ENCODE measurements at regions not wholly inside any gene's neighbourhood (a gene's known extent, or its start where the extent isn't known, plus 50 kb on each side); places are given as distances from the start of the nearest gene placed in this dataset.

DNA sequence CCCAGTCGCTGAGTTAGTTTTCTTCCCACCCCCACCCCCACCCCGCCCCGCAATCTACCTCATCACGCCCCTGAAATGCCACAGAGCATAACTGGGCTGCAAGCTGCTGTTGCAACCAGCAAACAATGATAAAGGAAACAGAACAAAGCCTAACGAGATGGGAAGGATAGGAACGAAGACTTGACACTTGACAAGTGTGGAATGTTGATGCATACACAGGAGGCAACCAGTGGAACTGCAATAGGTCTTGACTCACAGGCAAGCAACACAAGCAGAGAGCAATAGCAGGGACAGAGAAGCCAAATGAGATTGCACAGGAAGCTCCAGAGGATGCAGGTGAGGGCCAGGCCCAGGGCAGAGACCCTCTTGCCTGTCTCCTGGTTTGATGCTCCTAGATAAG lies 225.9 kb downstream of the IGSF11 start:
- Histone ChIP-seq H4K12ac (ENCODE audit: low read depth, low read length) (no peak overlapping the region), H4K8ac (ENCODE audit: low read depth, low read length) (no peak overlapping the region), H2AK5ac (ENCODE audit: low read length) (no peak overlapping the region), H3K36me3 (ENCODE audit: control insufficient read depth in 1 of 2, insufficient read depth in 2 of 2, low read length in 2 of 2) (no peaks in the 10 kb centered on the region), H3K14ac (ENCODE audit: low read length) (no peak overlapping the region), H3K4me3 (ENCODE audit: low read depth, low read length) (no peak overlapping the region), H3K27me3 (ENCODE audit: insufficient read depth, low read length) (no peaks in the 10 kb centered on the region), H2AFZ (ENCODE audit: insufficient read depth, low read length, poor library complexity) (no peak overlapping the region), H3K79me2 (ENCODE audit: control insufficient read depth, insufficient read depth, low read length, poor library complexity) (no peaks in the 10 kb centered on the region), H3K4ac (ENCODE audit: low read depth, low read length) (no peak overlapping the region), H4K91ac (ENCODE audit: low read depth, low read length) (no peak overlapping the region), H3K27ac (ENCODE audit: low read depth, low read length) (no peak overlapping the region), H2BK120ac (ENCODE audit: insufficient read depth, low read length, poor library complexity) (no peak overlapping the region), H2BK5ac (ENCODE audit: low read depth, low read length, poor library complexity) (no peak overlapping the region), H3K9ac (ENCODE audit: low read length) (no peak overlapping the region), H2BK12ac (ENCODE audit: low read length) (no peak overlapping the region), H3K4me1 (ENCODE audit: control insufficient read depth in 1 of 2, insufficient read depth in 2 of 2, low read length in 2 of 2) (peaks cover 0 to 2% of the 10 kb centered on the region in 2 experiments), H3K79me1 (ENCODE audit: low read length) (no peaks in the 10 kb centered on the region), H3K9me3 (ENCODE audit: insufficient read depth, low read depth, low read length) (no peaks in the 10 kb centered on the region), H3K23ac (ENCODE audit: low read length) (no peak overlapping the region), H3K4me2 (ENCODE audit: low read length) (no peak overlapping the region), H3K18ac (ENCODE audit: low read length) (no peak overlapping the region)
- DNase-seq: no peak
- WGBS (ENCODE audit: extremely low coverage, insufficient coverage, insufficient read length): no CpG with 5 or more reads among the region's 6 CpGs

- Histone ChIP-seq H3K27me3 (ENCODE audit: insufficient read depth, low read length) (no peaks in the 10 kb centered on the region), H2BK5ac (ENCODE audit: low read depth, low read length, poor library complexity) (no peak overlapping the region), H3K9ac (ENCODE audit: low read length) (no peak overlapping the region), H3K4me2 (ENCODE audit: low read length) (no peak overlapping the region), H3K23ac (ENCODE audit: low read length) (no peak overlapping the region), H3K4ac (ENCODE audit: low read depth, low read length) (no peak overlapping the region), H3K79me2 (ENCODE audit: control insufficient read depth, insufficient read depth, low read length, poor library complexity) (no peaks in the 10 kb centered on the region), H3K14ac (ENCODE audit: low read length) (no peak overlapping the region), H3K27ac (ENCODE audit: low read depth, low read length) (no peak overlapping the region), H4K12ac (ENCODE audit: low read depth, low read length) (no peak overlapping the region), H2BK12ac (ENCODE audit: low read length) (no peak overlapping the region), H3K18ac (ENCODE audit: low read length) (no peak overlapping the region), H3K4me3 (ENCODE audit: low read depth, low read length) (no peak overlapping the region), H4K91ac (ENCODE audit: low read depth, low read length) (no peak overlapping the region), H3K4me1 (ENCODE audit: control insufficient read depth in 1 of 2, insufficient read depth in 2 of 2, low read length in 2 of 2) (peaks cover 0 to 2% of the 10 kb centered on the region in 2 experiments), H2AK5ac (ENCODE audit: low read length) (no peak overlapping the region), H2AFZ (ENCODE audit: insufficient read depth, low read length, poor library complexity) (no peak overlapping the region), H2BK120ac (ENCODE audit: insufficient read depth, low read length, poor library complexity) (no peak overlapping the region), H3K36me3 (ENCODE audit: control insufficient read depth in 1 of 2, insufficient read depth in 2 of 2, low read length in 2 of 2) (no peaks in the 10 kb centered on the region), H4K8ac (ENCODE audit: low read depth, low read length) (no peak overlapping the region), H3K9me3 (ENCODE audit: insufficient read depth, low read depth, low read length) (no peaks in the 10 kb centered on the region), H3K79me1 (ENCODE audit: low read length) (no peaks in the 10 kb centered on the region)
- WGBS (ENCODE audit: extremely low coverage, insufficient coverage, insufficient read length): no CpG with 5 or more reads among the region's 9 CpGs
- DNase-seq: no peak
These were observed 224.7 kb downstream of the IGSF11 start for GRCh38 chr3:118809696-118810498.

DNA sequence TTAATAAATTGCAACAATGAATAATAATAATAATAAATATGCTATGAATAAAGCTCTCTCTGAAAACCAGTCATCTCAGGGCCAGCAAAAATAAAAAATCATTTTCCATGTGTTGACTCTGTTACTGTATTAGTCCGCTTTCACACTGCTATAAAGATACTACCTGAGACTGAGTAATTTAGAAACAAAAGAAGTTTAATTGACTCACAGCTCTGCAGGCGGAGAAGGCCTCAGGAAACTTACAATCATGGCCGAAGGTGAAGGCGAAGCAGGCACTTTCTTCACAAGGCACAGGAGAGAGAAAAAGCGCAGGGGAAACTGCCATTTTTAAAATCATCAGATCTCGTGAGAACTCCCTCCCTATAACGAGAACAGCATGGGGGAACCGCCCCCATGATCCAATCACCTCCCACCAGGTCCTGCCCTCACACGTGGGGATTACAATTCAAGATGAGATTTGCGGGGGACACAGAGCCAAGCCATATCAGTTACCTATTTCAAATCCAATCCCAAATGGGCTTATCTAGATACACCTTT lies 224.1 kb downstream of the IGSF11 start:
- Histone ChIP-seq H3K4me3 (ENCODE audit: low read depth, low read length) (no peak overlapping the region), H3K23ac (ENCODE audit: low read length) (no peak overlapping the region), H2BK120ac (ENCODE audit: insufficient read depth, low read length, poor library complexity) (no peak overlapping the region), H4K91ac (ENCODE audit: low read depth, low read length) (no peak overlapping the region), H3K4me1 (ENCODE audit: control insufficient read depth in 1 of 2, insufficient read depth in 2 of 2, low read length in 2 of 2) (peaks cover 0 to 2% of the 10 kb centered on the region in 2 experiments), H2AFZ (ENCODE audit: insufficient read depth, low read length, poor library complexity) (no peak overlapping the region), H3K79me1 (ENCODE audit: low read length) (no peaks in the 10 kb centered on the region), H3K79me2 (ENCODE audit: control insufficient read depth, insufficient read depth, low read length, poor library complexity) (no peaks in the 10 kb centered on the region), H2BK5ac (ENCODE audit: low read depth, low read length, poor library complexity) (no peak overlapping the region), H4K8ac (ENCODE audit: low read depth, low read length) (no peak overlapping the region), H2AK5ac (ENCODE audit: low read length) (no peak overlapping the region), H4K12ac (ENCODE audit: low read depth, low read length) (no peak overlapping the region), H3K18ac (ENCODE audit: low read length) (no peak overlapping the region), H3K4me2 (ENCODE audit: low read length) (no peak overlapping the region), H3K9ac (ENCODE audit: low read length) (no peak overlapping the region), H3K14ac (ENCODE audit: low read length) (no peak overlapping the region), H3K36me3 (ENCODE audit: control insufficient read depth in 1 of 2, insufficient read depth in 2 of 2, low read length in 2 of 2) (no peaks in the 10 kb centered on the region), H3K27me3 (ENCODE audit: insufficient read depth, low read length) (no peaks in the 10 kb centered on the region), H3K27ac (ENCODE audit: low read depth, low read length) (no peak overlapping the region), H3K4ac (ENCODE audit: low read depth, low read length) (no peak overlapping the region), H3K9me3 (ENCODE audit: insufficient read depth, low read depth, low read length) (no peaks in the 10 kb centered on the region), H2BK12ac (ENCODE audit: low read length) (no peak overlapping the region)
- WGBS (ENCODE audit: extremely low coverage, insufficient coverage, insufficient read length): no CpG with 5 or more reads among the region's 10 CpGs
- DNase-seq: no peak

- no peak overlapping the region for H3K27ac ChIP-seq (ENCODE audit: low read depth, low read length)
- H4K91ac ChIP-seq (ENCODE audit: low read depth, low read length): no peak overlapping the region
- no peaks in the 10 kb centered on the region for H3K79me2 ChIP-seq (ENCODE audit: control insufficient read depth, insufficient read depth, low read length, poor library complexity)
- no peaks in the 10 kb centered on the region for H3K27me3 ChIP-seq (ENCODE audit: insufficient read depth, low read length)
- no peak overlapping the region for H2BK5ac ChIP-seq (ENCODE audit: low read depth, low read length, poor library complexity)
- no peak overlapping the region for H3K9ac ChIP-seq (ENCODE audit: low read length)
- no peak overlapping the region for H3K18ac ChIP-seq (ENCODE audit: low read length)
- H3K4me1 ChIP-seq (ENCODE audit: control insufficient read depth in 1 of 2, insufficient read depth in 2 of 2, low read length in 2 of 2): peaks cover 0 to 2% of the 10 kb centered on the region in 2 experiments
- H2BK120ac ChIP-seq (ENCODE audit: insufficient read depth, low read length, poor library complexity): no peak overlapping the region
- H3K9me3 ChIP-seq (ENCODE audit: insufficient read depth, low read depth, low read length): no peaks in the 10 kb centered on the region
- H3K36me3 ChIP-seq (ENCODE audit: control insufficient read depth in 1 of 2, insufficient read depth in 2 of 2, low read length in 2 of 2): no peaks in the 10 kb centered on the region
- no peak overlapping the region for H4K12ac ChIP-seq (ENCODE audit: low read depth, low read length)
- WGBS (ENCODE audit: extremely low coverage, insufficient coverage, insufficient read length): no CpG with 5 or more reads among the region's 3 CpGs
- H3K79me1 ChIP-seq (ENCODE audit: low read length): no peaks in the 10 kb centered on the region
- no peak overlapping the region for H4K8ac ChIP-seq (ENCODE audit: low read depth, low read length)
- H2AFZ ChIP-seq (ENCODE audit: insufficient read depth, low read length, poor library complexity): no peak overlapping the region
- DNase-seq: no peak
- H3K14ac ChIP-seq (ENCODE audit: low read length): no peak overlapping the region
- H3K4ac ChIP-seq (ENCODE audit: low read depth, low read length): no peak overlapping the region
- no peak overlapping the region for H2BK12ac ChIP-seq (ENCODE audit: low read length)
- no peak overlapping the region for H3K4me3 ChIP-seq (ENCODE audit: low read depth, low read length)
- H3K23ac ChIP-seq (ENCODE audit: low read length): no peak overlapping the region
- no peak overlapping the region for H3K4me2 ChIP-seq (ENCODE audit: low read length)
- no peak overlapping the region for H2AK5ac ChIP-seq (ENCODE audit: low read length)
These were observed 223.4 kb downstream of the IGSF11 start for GRCh38 chr3:118811236-118811732.

All from trophoblast cell (in vitro differentiated cells and primary cell).